Panc1 (cell line): ENCODE measurements at regions not wholly inside any gene's neighbourhood (a gene's known extent, or its start where the extent isn't known, plus 50 kb on each side); places are given as distances from the start of the nearest gene placed in this dataset.

Experiments
- ATAC-seq: fragments of 200-7000 bp; cut with Tn5 transposase; 2 replicates; pipeline ENCODE4 v1.9.1; 2020; ENCODE audit warnings: mild to moderate bottlenecking, moderate library complexity
- BruUV-seq: library from RNA; stranded (reverse); fragments of 400-500 nt; replicated peaks from 2 replicates; lab custom pipeline; 2021; lab: Mats Ljungman, UMichigan
- CTCF ChIA-PET: fragments of 300-600 bp; sonication (Branson Sonifier 250); formaldehyde crosslinking; loops from one replicate; lab custom pipeline; 2022; ENCODE audit warnings: antibody characterized with exemption; lab: Charles Lee
- POLR2A ChIA-PET: fragments of 300-600 bp; sonication (Branson Sonifier 250); formaldehyde crosslinking; loops from one replicate; lab custom pipeline; 2022; ENCODE audit warnings: antibody characterized with exemption; lab: Charles Lee
- DNase-seq: peaks from one replicate; pipeline ENCODE4 v3.0.0-alpha.2; 2010; ENCODE audit warnings: low read depth, low spot score
- H3K27ac ChIP-seq: 2 replicates; pipeline ENCODE4 v1.5.1; 2011; ENCODE audit warnings: mild to moderate bottlenecking, low read length, inconsistent platforms
- H3K27me3 ChIP-seq: fragments of 200-500 bp; sonication (Bioruptor generic); 2 replicates; pipeline ENCODE4 v1.6.0; 2014; ENCODE audit warnings: low read length, inconsistent platforms; ENCODE audit not compliant: control insufficient read depth, insufficient read depth
- H3K36me3 ChIP-seq: fragments of 200-500 bp; sonication (Bioruptor generic); 2 replicates; pipeline ENCODE4 v1.5.1; 2014; ENCODE audit warnings: inconsistent platforms, mild to moderate bottlenecking, low read length, moderate library complexity; ENCODE audit not compliant: control insufficient read depth, insufficient read depth
- H3K4me1 ChIP-seq: 2 replicates; pipeline ENCODE4 v1.5.1; 2011; ENCODE audit warnings: inconsistent platforms, mild to moderate bottlenecking, low read length, moderate library complexity; ENCODE audit not compliant: control insufficient read depth, insufficient read depth
- H3K4me3 ChIP-seq, 2 experiments: 2 replicates each; pipeline ENCODE4 v1.5.1; 2011 to 2012; ENCODE audit warnings: low read depth in 2 of 2, low read length in 2 of 2, mild to moderate bottlenecking in 2 of 2, inconsistent platforms in 1 of 2, moderate library complexity in 1 of 2
- H3K9me3 ChIP-seq: fragments of 200-500 bp; sonication (Bioruptor generic); 2 replicates; pipeline ENCODE4 v1.5.1; 2014; ENCODE audit warnings: low read depth, mild to moderate bottlenecking, inconsistent platforms, low read length, moderate library complexity; ENCODE audit not compliant: control insufficient read depth, insufficient read depth
- CTCF ChIP-seq: fragments of 450-650 bp; IDR thresholded peaks from 2 replicates; pipeline ENCODE4 v1.5.1; 2017; ENCODE audit warnings: mild to moderate bottlenecking
- POLR2AphosphoS5 ChIP-seq: IDR thresholded peaks from 2 replicates; pipeline ENCODE4 v1.6.1; 2012; ENCODE audit warnings: mild to moderate bottlenecking, low read depth, low read length, moderate library complexity
- REST ChIP-seq, 2 experiments: IDR thresholded peaks; 2 replicates each; pipeline ENCODE4 v1.6.1; 2011 to 2012; ENCODE audit warnings: low read depth in 2 of 2, control low read depth in 1 of 2, low read length in 1 of 2, mild to moderate bottlenecking in 1 of 2, moderate library complexity in 1 of 2; ENCODE audit not compliant: insufficient read depth in 1 of 2
- SIN3A ChIP-seq: IDR thresholded peaks from 2 replicates; pipeline ENCODE4 v1.6.1; 2012; ENCODE audit warnings: low read depth, mild to moderate bottlenecking, low read length, moderate library complexity, borderline replicate concordance; ENCODE audit not compliant: insufficient read depth
- TCF7L2 ChIP-seq: IDR thresholded peaks from 2 replicates; pipeline ENCODE4 v1.6.1; 2011; ENCODE audit warnings: mild to moderate bottlenecking, low read depth, low read length, inconsistent platforms
- in situ Hi-C: cut with HindIII; loops from 2 replicates; pipeline ENCODE4 v1.10.0; 2016; ENCODE audit warnings: low sequenced_read_pairs, low pct_unique_long_range_greater_than_20kb
- intact Hi-C: fragments of 100-400 bp; cut with micrococcal nuclease; formaldehyde crosslinking; loops from one replicate; pipeline ENCODE4 v1.10.0; 2022; ENCODE audit not compliant: unreplicated experiment

- TF ChIP-seq SIN3A (no peak), REST (IDR thresholded peaks at IDR 0.05; ENCODE audit: insufficient read depth in 1 of 2, low read depth in 2 of 2, low read length in 1 of 2) (no peak), CTCF (no peak), POLR2AphosphoS5 (no peak), TCF7L2 (no peak)
- no peaks in the 10 kb centered on the region for H3K4me1 ChIP-seq
- intact Hi-C loops (no loop called here), in situ Hi-C loops (no loop called here)
- no peak overlapping the region for H3K4me3 ChIP-seq
- no peak for DNase-seq
- no peaks in the 10 kb centered on the region for H3K27me3 ChIP-seq
- H3K36me3 ChIP-seq = no peaks in the 10 kb centered on the region
- ChIA-PET POLR2A (no interaction called here), CTCF (no interaction called here)
- no peak overlapping the region for H3K27ac ChIP-seq
- peak; percentile 65; the same call in 1 of the 2 replicates for ATAC-seq
- H3K9me3 ChIP-seq = no peaks in the 10 kb centered on the region
- no TSS peak for BruUV-seq
Measured at GRCh38 chr6:101011186-101011585, 130.1 kb upstream of the ASCC3 start.

- Histone ChIP-seq H3K27me3 (no peaks in the 10 kb centered on the region), H3K4me1 (no peaks in the 10 kb centered on the region), H3K4me3 (no peak overlapping the region), H3K9me3 (no peaks in the 10 kb centered on the region), H3K36me3 (no peaks in the 10 kb centered on the region), H3K27ac (no peak overlapping the region)
- BruUV-seq = no TSS peak
- DNase-seq (no peak), ATAC-seq (no peak)
- in situ Hi-C loops = no loop called here
- intact Hi-C loops = no loop called here
- ChIA-PET POLR2A (no interaction called here), CTCF (no interaction called here)
- no peak for TF ChIP-seq TCF7L2
- no peak for TF ChIP-seq POLR2AphosphoS5
- no peak for TF ChIP-seq REST (IDR thresholded peaks at IDR 0.05; ENCODE audit: insufficient read depth in 1 of 2, low read depth in 2 of 2, low read length in 1 of 2)
- TF ChIP-seq CTCF = no peak
- no peak for TF ChIP-seq SIN3A
Measured at GRCh38 chr6:101013612-101014195, 132.6 kb upstream of the ASCC3 start.
